IMR-90 (cell line): ENCODE measurements at regions not wholly inside any gene's neighbourhood (a gene's known extent, or its start where the extent isn't known, plus 50 kb on each side); places are given as distances from the start of the nearest gene placed in this dataset.

Experiments used
- ATAC-seq: fragments of 200-7000 bp; cut with Tn5 transposase; 2 replicates; pipeline ENCODE4 v1.9.1; 2020; ENCODE audit warnings: low read depth, mild to moderate bottlenecking, moderate library complexity
- BruUV-seq: library from RNA; stranded (reverse); fragments of 400-500 nt; replicated peaks from 2 replicates; lab custom pipeline; 2021; lab: Mats Ljungman, UMichigan
- CTCF ChIA-PET: fragments of 300-600 bp; formaldehyde crosslinking; extraction: SDS; loops from one replicate; lab custom pipeline; 2021; ENCODE audit warnings: antibody characterized with exemption; lab: Yijun Ruan, JAX
- POLR2A ChIA-PET: fragments of 300-600 bp; sonication (Branson Sonifier 250); formaldehyde crosslinking; loops from one replicate; lab custom pipeline; 2022; ENCODE audit warnings: antibody characterized with exemption; ENCODE audit not compliant: unreplicated experiment; lab: Charles Lee
- DNase-seq: peaks from one replicate; pipeline ENCODE4 v3.0.0; 2013
- H2AFZ ChIP-seq: replicated peaks from 2 replicates; pipeline ENCODE3; 2013; ENCODE audit warnings: low read length, mild to moderate bottlenecking; ENCODE audit not compliant: poor library complexity
- H2AK5ac ChIP-seq: 2 replicates; pipeline ENCODE4 v1.6.1; 2013; ENCODE audit warnings: low read depth, low read length, inconsistent platforms
- H2AK9ac ChIP-seq: replicated peaks from 2 replicates; pipeline ENCODE3; 2013; ENCODE audit warnings: mild to moderate bottlenecking, low read depth, low read length, moderate library complexity; ENCODE audit not compliant: poor library complexity
- H2BK120ac ChIP-seq: 2 replicates; pipeline ENCODE4 v1.6.1; 2013; ENCODE audit warnings: low read depth, low read length, inconsistent platforms
- H2BK15ac ChIP-seq: 3 replicates; pipeline ENCODE4 v1.6.1; 2013; ENCODE audit warnings: low read depth, low read length, inconsistent platforms
- H2BK20ac ChIP-seq: 2 replicates; pipeline ENCODE4 v1.6.1; 2013; ENCODE audit warnings: low read depth, mild to moderate bottlenecking, inconsistent platforms, low read length, moderate library complexity
- H2BK5ac ChIP-seq: 2 replicates; pipeline ENCODE4 v1.6.1; 2013; ENCODE audit warnings: mild to moderate bottlenecking, low read depth, low read length, inconsistent platforms; ENCODE audit not compliant: poor library complexity, severe bottlenecking
- H3K14ac ChIP-seq: replicated peaks from 2 replicates; pipeline ENCODE4 v1.6.1; 2013; ENCODE audit warnings: low read depth, low read length, inconsistent platforms
- H3K18ac ChIP-seq: 2 replicates; pipeline ENCODE4 v1.6.1; 2013; ENCODE audit warnings: low read depth, low read length, control low read depth
- H3K23ac ChIP-seq: 2 replicates; pipeline ENCODE4 v1.6.1; 2013; ENCODE audit warnings: low read depth, low read length, inconsistent platforms
- H3K27ac ChIP-seq: 2 replicates; pipeline ENCODE4 v1.5.1; 2013; ENCODE audit warnings: mild to moderate bottlenecking, control low read depth, low read length; ENCODE audit not compliant: insufficient read depth
- H3K27me3 ChIP-seq: 2 replicates; pipeline ENCODE4 v1.6.1; 2013; ENCODE audit warnings: low read length; ENCODE audit not compliant: control insufficient read depth, insufficient read depth
- H3K36me3 ChIP-seq: 2 replicates; pipeline ENCODE4 v1.6.1; 2013; ENCODE audit warnings: low read length, mixed read lengths; ENCODE audit not compliant: control insufficient read depth, insufficient read depth
- H3K4ac ChIP-seq: 2 replicates; pipeline ENCODE4 v1.6.1; 2013; ENCODE audit warnings: low read depth, low read length, inconsistent platforms
- H3K4me1 ChIP-seq: 2 replicates; pipeline ENCODE4 v1.6.1; 2013; ENCODE audit warnings: low read length, mixed read lengths; ENCODE audit not compliant: control insufficient read depth, insufficient read depth
- H3K4me2 ChIP-seq: 2 replicates; pipeline ENCODE4 v1.6.1; 2013; ENCODE audit warnings: low read depth, mild to moderate bottlenecking, control low read depth, low read length, moderate library complexity
- H3K4me3 ChIP-seq: 2 replicates; pipeline ENCODE4 v1.5.1; 2013; ENCODE audit warnings: low read depth, mild to moderate bottlenecking, control low read depth, low read length, moderate library complexity; ENCODE audit not compliant: insufficient read depth
- H3K56ac ChIP-seq: 2 replicates; pipeline ENCODE4 v1.6.1; 2013; ENCODE audit warnings: low read length, inconsistent platforms; ENCODE audit not compliant: insufficient read depth; ENCODE audit errors: extremely low read depth
- H3K79me1 ChIP-seq, 2 experiments: 2 replicates each; pipeline ENCODE4 v1.6.1; 2013; ENCODE audit warnings: low read length in 2 of 2, inconsistent platforms in 1 of 2, low read depth in 1 of 2
- H3K9ac ChIP-seq: 2 replicates; pipeline ENCODE4 v1.6.1; 2013; ENCODE audit warnings: low read depth, low read length, control low read depth
- H3K9me1 ChIP-seq: 2 replicates; pipeline ENCODE4 v1.6.1; 2013; ENCODE audit warnings: low read length, inconsistent platforms; ENCODE audit not compliant: insufficient read depth
- H3K9me3 ChIP-seq: 2 replicates; pipeline ENCODE4 v1.6.1; 2013; ENCODE audit warnings: low read length; ENCODE audit not compliant: control insufficient read depth, insufficient read depth
- H4K20me1 ChIP-seq: 2 replicates; pipeline ENCODE4 v1.6.1; 2013; ENCODE audit warnings: low read length, inconsistent platforms; ENCODE audit not compliant: insufficient read depth
- H4K5ac ChIP-seq: 2 replicates; pipeline ENCODE4 v1.6.1; 2013; ENCODE audit warnings: mild to moderate bottlenecking, low read depth, low read length, control low read depth
- H4K8ac ChIP-seq, 2 experiments: 2 replicates each; pipeline ENCODE4 v1.6.1; 2013; ENCODE audit warnings: low read depth in 2 of 2, low read length in 2 of 2, control low read depth in 1 of 2, inconsistent platforms in 1 of 2
- H4K91ac ChIP-seq: 2 replicates; pipeline ENCODE4 v1.6.1; 2013; ENCODE audit warnings: low read depth, low read length, inconsistent platforms; ENCODE audit not compliant: insufficient read depth
- BHLHE40 ChIP-seq: fragments of 150-350 bp; IDR thresholded peaks from 2 replicates; pipeline ENCODE4 v1.6.1; 2016; ENCODE audit warnings: mild to moderate bottlenecking, low read depth, low read length
- CEBPB ChIP-seq: IDR thresholded peaks from 2 replicates; pipeline ENCODE4 v1.6.1; 2012; ENCODE audit warnings: low read depth, low read length, improper control_type of control experiment
- MAFK ChIP-seq: IDR thresholded peaks from 2 replicates; pipeline ENCODE4 v1.6.1; 2012; ENCODE audit warnings: low read depth, low read length, improper control_type of control experiment
- MAZ ChIP-seq: IDR thresholded peaks from 2 replicates; pipeline ENCODE4 v1.6.1; 2012; ENCODE audit warnings: low read depth, mild to moderate bottlenecking, low read length, improper control_type of control experiment, moderate library complexity, borderline replicate concordance
- MXI1 ChIP-seq: IDR thresholded peaks from 2 replicates; pipeline ENCODE4 v1.6.1; 2012; ENCODE audit warnings: low read depth, mild to moderate bottlenecking, low read length, moderate library complexity, borderline replicate concordance
- NFE2L2 ChIP-seq: fragments of 150-350 bp; IDR thresholded peaks from 2 replicates; pipeline ENCODE4 v1.6.1; 2016; ENCODE audit warnings: low read depth, mild to moderate bottlenecking, low read length
- RAD21 ChIP-seq: IDR thresholded peaks from 2 replicates; pipeline ENCODE4 v1.6.1; 2012; ENCODE audit warnings: low read length, improper control_type of control experiment
- RFX5 ChIP-seq: IDR thresholded peaks from 2 replicates; pipeline ENCODE4 v1.8.0; 2012; ENCODE audit warnings: low read depth, mild to moderate bottlenecking, low read length, moderate library complexity
- SMC3 ChIP-seq: fragments of 150-350 bp; IDR thresholded peaks from 2 replicates; pipeline ENCODE4 v1.6.1; 2016; ENCODE audit warnings: low read depth, mild to moderate bottlenecking, antibody characterized with exemption, low read length, moderate library complexity
- WGBS, 2 experiments: methylation state at CpG; one replicate each; pipeline versions ENCODE4 v1.1.5 to v1.1.7; 2013; ENCODE audit warnings: missing lambda C conversion rate in 2 of 2; ENCODE audit not compliant: insufficient read length in 1 of 2; ENCODE audit errors: extremely low coverage in 2 of 2; 5-methylcytosine and 5-hydroxymethylcytosine counted together
- dilution Hi-C: fragments of 300-500 bp; cut with HindIII; formaldehyde crosslinking; loops from one replicate; pipeline ENCODE4 v1.14.3; 2018; ENCODE audit warnings: low sequenced_read_pairs; ENCODE audit not compliant: unreplicated experiment
- in situ Hi-C: fragments of 300-500 bp; cut with MboI; formaldehyde crosslinking; loops from 3 replicates; pipeline ENCODE4 v1.14.3; 2019; ENCODE audit warnings: low sequenced_read_pairs, inconsistent platforms, mixed read lengths
- intact Hi-C: fragments of 100-400 bp; cut with micrococcal nuclease; formaldehyde crosslinking; loops from 2 replicates; pipeline ENCODE4 v1.10.0; 2022
- TF ChIP-seq, protein P1 (sequence below): fragments of 150-350 bp; IDR thresholded peaks from 2 replicates; pipeline ENCODE4 v1.6.1; 2017; ENCODE audit warnings: mild to moderate bottlenecking, antibody characterized with exemption, low read length, low read depth

DNA sequence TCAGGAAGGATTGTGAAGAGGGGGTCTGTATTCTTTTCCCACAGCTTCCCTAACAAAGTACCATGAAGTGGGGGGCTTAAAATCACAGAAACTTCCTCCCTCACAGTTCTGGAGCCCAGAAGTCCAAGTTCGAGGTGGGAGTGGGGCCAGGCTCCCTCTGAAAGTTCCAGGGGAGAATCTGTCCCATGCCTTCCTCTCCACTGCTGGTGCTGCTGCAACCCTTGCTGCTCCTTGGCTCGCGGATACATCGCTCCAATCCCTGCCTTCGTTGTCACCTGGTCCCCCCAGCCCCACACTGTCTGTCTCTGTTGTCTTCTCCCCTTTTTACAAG lies 134.1 kb downstream of the DDX1 start:
- POLR2A ChIA-PET, result no interaction called here
- no peak overlapping the region for H2BK120ac ChIP-seq
- peaks cover 1% of the 10 kb centered on the region; the same call in 1 of the 2 replicates for H3K4me1 ChIP-seq
- no peaks in the 10 kb centered on the region for H4K20me1 ChIP-seq
- CTCF ChIA-PET, result no interaction called here
- H2BK15ac ChIP-seq, result no peak overlapping the region
- no peak overlapping the region for H3K9ac ChIP-seq
- no peak overlapping the region for H3K27ac ChIP-seq
- no peak for ATAC-seq
- no peak overlapping the region for H3K18ac ChIP-seq
- H2AK5ac ChIP-seq, result no peak overlapping the region
- no peaks in the 10 kb centered on the region for H3K9me1 ChIP-seq
- no peak overlapping the region for H3K4me2 ChIP-seq
- H2BK20ac ChIP-seq, result no peak overlapping the region
- no peak overlapping the region for H3K23ac ChIP-seq
- no peak overlapping the region for H3K4me3 ChIP-seq
- 76% methylated on average over 4 of the region's 5 CpGs; no CpG with 5 or more reads in 1 of the 2 experiments for WGBS, 2 experiments
- no peaks in the 10 kb centered on the region; the same call in 1 of the 2 replicates for H3K9me3 ChIP-seq
- in situ Hi-C loops, result no loop called here
- H4K5ac ChIP-seq, result no peak overlapping the region
- no peak overlapping the region for H3K4ac ChIP-seq
- DNase-seq, result no peak
- BruUV-seq, result no TSS peak
- H3K79me1 ChIP-seq, result no peaks in the 10 kb centered on the region
- H3K36me3 ChIP-seq, result no peaks in the 10 kb centered on the region
- H2AFZ ChIP-seq, result no peak overlapping the region
- H4K8ac ChIP-seq, result no peak overlapping the region
- H3K27me3 ChIP-seq, result no peaks in the 10 kb centered on the region; the same call in 1 of the 2 replicates
- TF ChIP-seq MAZ (no peak), NFE2L2 (no peak), MXI1 (no peak), BHLHE40 (no peak), RAD21 (no peak), MAFK (no peak), SMC3 (no peak), RFX5 (no peak), CEBPB (no peak)
- TF ChIP-seq, protein P1, sequence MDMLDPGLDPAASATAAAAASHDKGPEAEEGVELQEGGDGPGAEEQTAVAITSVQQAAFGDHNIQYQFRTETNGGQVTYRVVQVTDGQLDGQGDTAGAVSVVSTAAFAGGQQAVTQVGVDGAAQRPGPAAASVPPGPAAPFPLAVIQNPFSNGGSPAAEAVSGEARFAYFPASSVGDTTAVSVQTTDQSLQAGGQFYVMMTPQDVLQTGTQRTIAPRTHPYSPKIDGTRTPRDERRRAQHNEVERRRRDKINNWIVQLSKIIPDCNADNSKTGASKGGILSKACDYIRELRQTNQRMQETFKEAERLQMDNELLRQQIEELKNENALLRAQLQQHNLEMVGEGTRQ, result no peak
- intact Hi-C loops, result no loop called here
- H2BK5ac ChIP-seq, result no peak overlapping the region
- no peak overlapping the region for H3K14ac ChIP-seq
- H2AK9ac ChIP-seq, result no peak overlapping the region
- no peak overlapping the region for H4K91ac ChIP-seq
- H3K56ac ChIP-seq, result no peak overlapping the region
- dilution Hi-C loops, result no loop called here
